GM12892 (cell line): ENCODE measurements at regions not wholly inside any gene's neighbourhood (a gene's known extent, or its start where the extent isn't known, plus 50 kb on each side); places are given as distances from the start of the nearest gene placed in this dataset.
"Not testable (repeated sequence)": the region's sequence is repeated elsewhere in the genome, so short reads cannot be mapped to it uniquely, and the experiment has no call there.

Source experiments
- DNase-seq: peaks from one replicate; pipeline ENCODE4 v3.0.0; 2011; ENCODE audit not compliant: insufficient read length
- FAIRE-seq: peaks from 2 replicates; lab custom pipeline; 2011; peaks lifted over from hg19 to GRCh38; lab: Jason Lieb, UNC
- POLR2A ChIP-seq: IDR thresholded peaks from 2 replicates; pipeline ENCODE4 v1.6.1; 2011; ENCODE audit warnings: low read depth, low read length, control low read depth
- POLR2AphosphoS5 ChIP-seq: IDR thresholded peaks from 2 replicates; pipeline ENCODE4 v1.6.1; 2011; ENCODE audit warnings: low read depth, low read length, control low read depth
- TAF1 ChIP-seq: IDR thresholded peaks from 2 replicates; pipeline ENCODE4 v1.6.1; 2011; ENCODE audit warnings: low read depth, mild to moderate bottlenecking, control low read depth, low read length, borderline replicate concordance

GRCh38 chr18:71374294-71375000, 1085.6 kb downstream of the SOCS6 start:
- TF ChIP-seq POLR2AphosphoS5: no peak
- TF ChIP-seq TAF1: no peak
- DNase-seq (no peak), FAIRE-seq (no peak)

GRCh38 chr18:71371951-71372605, 1083.2 kb downstream of the SOCS6 start:
- DNase-seq (no peak), FAIRE-seq (no peak)
- TF ChIP-seq POLR2AphosphoS5 (no peak), POLR2A (no peak), TAF1 (no peak)

- DNase-seq (no peak), FAIRE-seq (no peak)
- TF ChIP-seq POLR2A (no peak), POLR2AphosphoS5 (no peak)
Observed at GRCh38 chr18:71370671-71371445, 1082.0 kb downstream of the SOCS6 start.

- FAIRE-seq (no peak), DNase-seq (no peak)
- no peak for TF ChIP-seq POLR2AphosphoS5
- no peak for TF ChIP-seq POLR2A
- no peak for TF ChIP-seq TAF1
Observed at GRCh38 chr18:71370095-71370494, 1081.2 kb downstream of the SOCS6 start.

GRCh38 chr18:71362140-71362539, 1073.3 kb downstream of the SOCS6 start:
- TF ChIP-seq POLR2AphosphoS5: no peak
- TF ChIP-seq POLR2A: no peak
- TF ChIP-seq TAF1: no peak
- no peak for DNase-seq
- FAIRE-seq: no peak

- not testable (repeated sequence) for DNase-seq, FAIRE-seq
Observed at GRCh38 chr18:71355599-71355998, 1066.8 kb downstream of the SOCS6 start.

GRCh38 chr18:71352618-71353017, 1063.8 kb downstream of the SOCS6 start:
- no peak for DNase-seq
- FAIRE-seq: no peak
- TF ChIP-seq POLR2A (no peak), POLR2AphosphoS5 (no peak), TAF1 (no peak)

GRCh38 chr18:71336576-71337210, 1047.8 kb downstream of the SOCS6 start:
- DNase-seq (no peak), FAIRE-seq (no peak)
- TF ChIP-seq TAF1: no peak
- no peak for TF ChIP-seq POLR2A
- TF ChIP-seq POLR2AphosphoS5: no peak

GRCh38 chr18:71329563-71329962, 1040.7 kb downstream of the SOCS6 start:
- no peak for DNase-seq
- FAIRE-seq: no peak
- TF ChIP-seq POLR2A: no peak
- TF ChIP-seq POLR2AphosphoS5: no peak
- TF ChIP-seq TAF1: no peak

- FAIRE-seq (no peak), DNase-seq (no peak)
- TF ChIP-seq TAF1 (no peak), POLR2AphosphoS5 (no peak), POLR2A (no peak)
Observed at GRCh38 chr18:71329114-71329513, 1040.3 kb downstream of the SOCS6 start.

GRCh38 chr18:71327850-71328249, 1039.0 kb downstream of the SOCS6 start:
- DNase-seq: no peak
- FAIRE-seq: no peak
- TF ChIP-seq POLR2A (no peak), TAF1 (no peak), POLR2AphosphoS5 (no peak)

GRCh38 chr18:71327441-71327840, 1038.6 kb downstream of the SOCS6 start:
- DNase-seq: no peak
- TF ChIP-seq POLR2AphosphoS5 (no peak), POLR2A (no peak), TAF1 (no peak)
- no peak for FAIRE-seq

- TF ChIP-seq POLR2AphosphoS5: no peak
- no peak for TF ChIP-seq POLR2A
- no peak for TF ChIP-seq TAF1
- no peak for FAIRE-seq
- no peak for DNase-seq
Observed at GRCh38 chr18:71326826-71327225, 1038.0 kb downstream of the SOCS6 start.
